Erythroblast (primary cell): ENCODE measurements at regions not wholly inside any gene's neighbourhood (a gene's known extent, or its start where the extent isn't known, plus 50 kb on each side); places are given as distances from the start of the nearest gene placed in this dataset.

Experiments used
- GATA1 ChIP-seq: IDR thresholded peaks from 2 replicates; pipeline ENCODE4 v1.6.1; 2011; ENCODE audit warnings: low read depth, mild to moderate bottlenecking, control low read depth, low read length, moderate library complexity
- POLR2A ChIP-seq: IDR thresholded peaks from 2 replicates; pipeline ENCODE4 v1.6.1; 2011; ENCODE audit warnings: mild to moderate bottlenecking, low read length

DNA sequence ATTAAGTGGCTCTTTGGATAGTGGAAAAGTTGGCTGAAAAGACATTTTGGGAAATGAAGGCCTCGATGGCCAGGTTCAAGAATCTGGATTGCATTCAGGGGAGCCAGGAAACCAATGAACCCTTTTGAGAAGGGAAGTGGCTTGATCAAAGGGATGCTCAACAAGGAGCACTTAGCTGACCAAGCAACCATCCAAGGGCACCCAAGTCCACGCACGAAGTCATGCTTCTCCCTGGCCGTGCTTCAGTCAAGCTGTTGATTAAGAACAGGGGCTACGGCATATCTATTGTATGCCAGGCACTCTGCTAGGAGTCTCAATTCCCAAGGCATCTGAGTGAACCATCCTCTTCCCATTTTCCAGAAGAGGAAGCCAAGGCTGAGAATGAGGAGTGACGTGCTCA is 185.8 kb upstream of the GLI2 start:
- TF ChIP-seq POLR2A (no peak), GATA1 (no peak)
